ENCODE measurements at regions not wholly inside any gene's neighbourhood (a gene's known extent, or its start where the extent isn't known, plus 50 kb on each side); places are given as distances from the start of the nearest gene placed in this dataset.

- DNase-seq = no peak
Observed at GRCh38 chr12:31867292-31867691, 91.9 kb upstream of the RESF1 start.

- no peak for DNase-seq
Observed at GRCh38 chr12:31866523-31866922, 92.7 kb upstream of the RESF1 start.

GRCh38 chr12:31865023-31865422, 94.2 kb upstream of the RESF1 start:
- DNase-seq = no peak

- no peak for DNase-seq
Observed at GRCh38 chr12:31861360-31861759, 97.9 kb upstream of the RESF1 start.

GRCh38 chr12:31860401-31860800, 98.8 kb upstream of the RESF1 start:
- DNase-seq = no peak

- DNase-seq = no peak
Observed at GRCh38 chr12:31859232-31859977, 99.8 kb upstream of the RESF1 start.

GRCh38 chr12:31855427-31855826, 103.8 kb upstream of the RESF1 start:
- no peak for DNase-seq

GRCh38 chr12:31853977-31854376, 105.2 kb upstream of the RESF1 start:
- no peak for DNase-seq

GRCh38 chr12:31853520-31853919, 105.7 kb upstream of the RESF1 start:
- DNase-seq = no peak

GRCh38 chr12:31850268-31850667, 108.9 kb upstream of the RESF1 start:
- no peak for DNase-seq

GRCh38 chr12:31849090-31849687, 110.0 kb upstream of the RESF1 start:
- DNase-seq = no peak

GRCh38 chr12:31846405-31846804, 112.8 kb upstream of the RESF1 start:
- DNase-seq = no peak

- DNase-seq = no peak
Observed at GRCh38 chr12:31845613-31846322, 113.4 kb upstream of the RESF1 start.

- DNase-seq = no peak
Observed at GRCh38 chr12:31843398-31844095, 114.7 kb upstream of the AMN1 start.

GRCh38 chr12:31837913-31838312, 109.1 kb upstream of the AMN1 start:
- DNase-seq = no peak

GRCh38 chr12:31835276-31835882, 106.6 kb upstream of the AMN1 start:
- no peak for DNase-seq

- no peak for DNase-seq
Observed at GRCh38 chr12:31834150-31834549, 105.3 kb upstream of the AMN1 start.

- no peak for DNase-seq
Observed at GRCh38 chr12:31832740-31833729, 104.2 kb upstream of the AMN1 start.

- DNase-seq = no peak
Observed at GRCh38 chr12:31828071-31828470, 99.2 kb upstream of the AMN1 start.

- DNase-seq = no peak
Observed at GRCh38 chr12:31822761-31823160, 93.9 kb upstream of the AMN1 start.

- no peak for DNase-seq
Observed at GRCh38 chr12:31821484-31821883, 92.7 kb upstream of the AMN1 start.

GRCh38 chr12:31820832-31821231, 92.0 kb upstream of the AMN1 start:
- no peak for DNase-seq
